Astrocyte of the spinal cord (primary cell): ENCODE measurements at regions not wholly inside any gene's neighbourhood (a gene's known extent, or its start where the extent isn't known, plus 50 kb on each side); places are given as distances from the start of the nearest gene placed in this dataset.
A peak's percentile ranks its signal among the peaks of the same experiment; 100 is the strongest.

Experiments
- DNase-seq: peaks from one replicate; pipeline ENCODE4 v3.0.0; 2011; ENCODE audit warnings: low read depth, low spot score
- H3K4me3 ChIP-seq: 2 replicates; pipeline ENCODE4 v1.5.1; 2011; ENCODE audit warnings: low read depth, mild to moderate bottlenecking, low read length, moderate library complexity
- in situ Hi-C: cut with HindIII; loops from 2 replicates; pipeline ENCODE4 v1.10.0; 2017; ENCODE audit warnings: low sequenced_read_pairs
- TF ChIP-seq, protein P1 (sequence below): IDR thresholded peaks from 2 replicates; pipeline ENCODE4 v1.5.1; 2012; ENCODE audit warnings: low read depth, mild to moderate bottlenecking, low read length, inconsistent platforms

DNA sequence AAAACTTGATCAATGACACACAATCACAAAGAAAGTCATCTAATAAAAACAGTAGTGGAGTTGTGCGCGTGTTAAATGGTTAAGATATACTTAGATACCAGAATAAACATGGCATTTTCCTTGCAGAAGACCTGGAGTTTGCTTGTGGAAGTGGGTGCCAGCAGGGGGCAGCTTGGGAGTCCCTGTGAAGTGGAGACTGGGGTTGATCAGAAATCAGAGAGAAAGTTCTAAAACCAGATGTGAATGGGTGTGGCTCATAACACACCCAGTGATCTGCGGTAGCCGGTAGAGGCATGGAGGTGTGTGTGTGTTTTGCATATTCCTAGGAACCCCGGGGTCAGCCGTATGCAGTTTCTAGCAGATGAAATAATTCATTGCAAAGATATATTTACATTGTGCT is 300.1 kb upstream of the TRIB2 start:
- in situ Hi-C loops, result no loop called here
- TF ChIP-seq, protein P1, sequence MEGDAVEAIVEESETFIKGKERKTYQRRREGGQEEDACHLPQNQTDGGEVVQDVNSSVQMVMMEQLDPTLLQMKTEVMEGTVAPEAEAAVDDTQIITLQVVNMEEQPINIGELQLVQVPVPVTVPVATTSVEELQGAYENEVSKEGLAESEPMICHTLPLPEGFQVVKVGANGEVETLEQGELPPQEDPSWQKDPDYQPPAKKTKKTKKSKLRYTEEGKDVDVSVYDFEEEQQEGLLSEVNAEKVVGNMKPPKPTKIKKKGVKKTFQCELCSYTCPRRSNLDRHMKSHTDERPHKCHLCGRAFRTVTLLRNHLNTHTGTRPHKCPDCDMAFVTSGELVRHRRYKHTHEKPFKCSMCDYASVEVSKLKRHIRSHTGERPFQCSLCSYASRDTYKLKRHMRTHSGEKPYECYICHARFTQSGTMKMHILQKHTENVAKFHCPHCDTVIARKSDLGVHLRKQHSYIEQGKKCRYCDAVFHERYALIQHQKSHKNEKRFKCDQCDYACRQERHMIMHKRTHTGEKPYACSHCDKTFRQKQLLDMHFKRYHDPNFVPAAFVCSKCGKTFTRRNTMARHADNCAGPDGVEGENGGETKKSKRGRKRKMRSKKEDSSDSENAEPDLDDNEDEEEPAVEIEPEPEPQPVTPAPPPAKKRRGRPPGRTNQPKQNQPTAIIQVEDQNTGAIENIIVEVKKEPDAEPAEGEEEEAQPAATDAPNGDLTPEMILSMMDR, result peak; percentile 41
- no peak overlapping the region for H3K4me3 ChIP-seq
- DNase-seq, result peak; percentile 34

DNA sequence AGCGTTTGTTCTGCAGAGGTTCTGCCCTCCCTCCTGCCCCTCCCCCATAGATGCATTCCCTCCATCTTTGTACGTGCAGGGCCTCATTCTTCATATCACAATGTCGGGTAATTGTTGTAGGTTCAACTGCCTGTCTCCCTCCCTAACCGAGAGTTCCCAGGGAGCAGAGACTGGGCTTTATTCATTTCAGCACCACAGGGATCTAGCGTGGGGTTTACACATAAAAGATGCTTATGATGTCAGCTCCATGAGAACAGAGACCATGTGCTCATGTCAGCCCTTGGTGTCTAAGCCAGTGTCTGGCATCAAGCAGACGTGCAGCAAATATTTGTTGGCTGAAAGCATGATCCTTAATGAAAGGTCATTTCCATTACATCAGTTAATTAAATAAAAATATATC is 298.9 kb upstream of the TRIB2 start:
- TF ChIP-seq, protein P1, result no peak
- in situ Hi-C loops, result no loop called here
- H3K4me3 ChIP-seq, result no peak overlapping the region
- peak; percentile 14 for DNase-seq

DNA sequence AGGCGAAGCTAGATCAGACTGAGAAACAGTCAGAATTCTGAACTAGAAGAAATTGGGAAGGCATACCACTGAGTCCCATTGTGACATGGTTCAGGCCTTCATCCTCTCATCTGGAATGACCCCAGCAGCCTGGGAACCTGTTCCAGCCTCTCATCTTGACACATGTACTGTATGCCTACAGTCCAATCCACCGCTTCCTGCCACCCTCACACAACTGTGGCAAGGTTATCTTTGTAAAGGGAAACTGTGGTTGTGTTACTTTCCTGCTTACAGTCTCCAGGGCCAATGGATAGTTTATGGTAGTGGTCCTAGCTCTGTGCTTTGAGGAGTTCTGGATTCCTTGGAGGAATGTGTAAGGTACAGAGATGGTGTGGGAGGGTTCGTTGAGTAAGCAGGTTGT is 296.9 kb upstream of the TRIB2 start:
- DNase-seq, result no peak
- H3K4me3 ChIP-seq, result no peak overlapping the region
- in situ Hi-C loops, result no loop called here
- TF ChIP-seq, protein P1, result no peak

DNA sequence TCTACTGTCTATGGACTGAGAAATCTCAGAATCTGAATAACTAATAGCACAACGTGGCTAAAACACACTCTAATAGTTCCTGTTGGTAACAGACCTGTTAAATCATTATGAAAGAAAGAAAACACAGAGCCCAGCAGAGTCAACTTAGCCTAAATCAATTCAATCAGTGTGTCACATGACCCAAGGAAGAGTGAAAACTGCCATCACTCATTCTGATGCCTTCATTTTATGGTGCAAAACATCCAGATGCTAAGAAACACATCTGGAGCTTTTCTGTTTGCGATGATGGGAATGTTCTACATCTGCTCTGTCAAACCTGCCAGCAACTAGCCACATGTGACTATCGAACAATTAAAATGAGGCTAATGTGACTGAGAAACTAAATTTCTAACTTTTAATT is 295.7 kb upstream of the TRIB2 start:
- in situ Hi-C loops, result no loop called here
- H3K4me3 ChIP-seq, result no peak overlapping the region
- TF ChIP-seq, protein P1, result no peak

DNA sequence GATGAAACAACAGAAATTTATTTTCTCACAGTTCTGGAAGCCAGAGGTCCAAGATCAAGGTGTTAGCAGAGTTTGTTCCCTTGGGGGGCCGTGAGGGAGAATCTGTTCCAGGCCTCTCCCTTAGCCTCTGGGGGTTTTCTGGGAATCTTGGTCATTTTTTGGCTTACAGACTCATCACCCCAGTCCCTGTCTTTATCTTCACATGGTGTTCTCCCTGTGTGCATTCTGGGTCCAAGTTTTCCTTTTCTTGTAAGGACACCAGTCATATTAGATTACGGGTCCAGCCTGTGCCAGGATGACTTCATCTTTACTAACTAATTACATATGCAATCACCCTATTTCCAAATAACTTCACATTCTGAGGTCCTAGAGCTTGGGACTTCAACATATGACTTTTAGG is 292.5 kb upstream of the TRIB2 start:
- TF ChIP-seq, protein P1, result no peak
- H3K4me3 ChIP-seq, result no peak overlapping the region
- in situ Hi-C loops, result no loop called here
- no peak for DNase-seq

More for the DNA sequence above, 295.7 kb upstream of the TRIB2 start:
- no peak for DNase-seq

DNA sequence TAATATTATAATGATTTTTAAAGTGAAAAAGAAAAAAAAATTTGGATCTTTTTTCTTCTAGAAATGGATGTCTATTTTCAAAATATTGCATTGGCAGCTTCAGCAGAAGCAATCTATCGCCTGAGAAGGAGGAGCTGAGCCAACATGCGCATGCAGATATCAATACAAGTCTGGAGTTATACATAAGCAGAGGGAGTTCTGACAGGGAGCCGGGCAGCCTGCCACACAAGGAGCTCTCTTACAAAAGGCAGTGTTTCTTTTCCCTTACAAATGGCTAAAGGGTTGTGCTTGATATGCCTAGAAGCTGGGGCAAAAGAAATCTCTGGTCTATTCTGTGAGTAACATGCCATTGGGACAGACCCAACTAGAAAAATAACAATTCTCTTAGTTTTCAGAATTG is 291.9 kb upstream of the TRIB2 start:
- no peak overlapping the region for H3K4me3 ChIP-seq
- DNase-seq, result peak; percentile 39
- in situ Hi-C loops, result no loop called here
- TF ChIP-seq, protein P1, result no peak

DNA sequence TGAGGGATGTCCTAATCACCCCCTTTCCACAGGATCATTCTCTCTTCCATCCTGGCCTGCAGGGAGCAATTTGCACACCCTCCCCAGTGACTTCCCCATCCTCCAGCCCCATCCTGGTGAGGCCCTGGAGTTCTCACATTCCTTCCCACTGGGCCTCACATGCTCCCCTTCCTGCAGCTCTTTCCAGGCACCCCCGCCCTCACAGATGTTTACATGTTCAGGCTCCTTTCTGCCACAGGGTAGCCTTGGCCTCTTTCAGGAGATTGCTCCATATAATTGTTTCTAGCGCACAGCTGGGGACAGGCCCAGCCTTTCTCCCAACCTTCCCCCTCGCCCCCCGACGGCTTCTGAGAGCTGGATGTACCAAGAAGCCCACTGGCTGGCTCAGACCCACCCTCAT is 288.4 kb upstream of the TRIB2 start:
- H3K4me3 ChIP-seq, result no peak overlapping the region
- DNase-seq, result peak; percentile 44
- in situ Hi-C loops, result no loop called here
- TF ChIP-seq, protein P1, result no peak
